Amniotic stem cell (primary cell): ENCODE measurements at regions not wholly inside any gene's neighbourhood (a gene's known extent, or its start where the extent isn't known, plus 50 kb on each side); places are given as distances from the start of the nearest gene placed in this dataset.
"Not testable (repeated sequence)": the region's sequence is repeated elsewhere in the genome, so short reads cannot be mapped to it uniquely, and the experiment has no call there.

Experiments used
- DNase-seq: peaks from one replicate; lab custom pipeline; 2025; lab: John Stamatoyannopoulos, UW

- DNase-seq: no peak
These were observed 478.0 kb upstream of the KLF6 start for GRCh38 chr10:4262870-4263600.

- no peak for DNase-seq
These were observed 477.4 kb upstream of the KLF6 start for GRCh38 chr10:4262449-4262848.

GRCh38 chr10:4260483-4261124 is 475.6 kb upstream of the KLF6 start:
- DNase-seq: no peak

GRCh38 chr10:4257939-4258465 is 473.0 kb upstream of the KLF6 start:
- DNase-seq: no peak

DNA sequence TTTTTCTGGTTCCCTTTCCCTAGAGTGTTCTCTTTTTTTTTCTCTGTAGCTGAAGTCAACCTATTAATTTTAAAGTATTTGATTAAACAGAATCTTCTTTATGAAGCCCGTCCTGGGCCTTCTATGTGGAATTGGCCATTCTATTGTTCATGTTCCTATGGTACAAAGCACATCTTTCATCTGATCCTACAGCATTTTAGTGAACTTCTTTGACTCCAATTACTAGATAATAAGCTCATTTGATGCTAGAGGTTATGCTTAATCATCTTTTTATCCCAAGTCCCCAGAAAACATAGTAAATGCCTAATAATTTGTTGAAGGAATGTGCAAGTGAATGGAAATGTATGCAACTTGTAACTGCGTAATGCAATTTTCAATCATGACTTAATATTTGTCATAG is 472.0 kb upstream of the KLF6 start:
- DNase-seq: no peak

DNA sequence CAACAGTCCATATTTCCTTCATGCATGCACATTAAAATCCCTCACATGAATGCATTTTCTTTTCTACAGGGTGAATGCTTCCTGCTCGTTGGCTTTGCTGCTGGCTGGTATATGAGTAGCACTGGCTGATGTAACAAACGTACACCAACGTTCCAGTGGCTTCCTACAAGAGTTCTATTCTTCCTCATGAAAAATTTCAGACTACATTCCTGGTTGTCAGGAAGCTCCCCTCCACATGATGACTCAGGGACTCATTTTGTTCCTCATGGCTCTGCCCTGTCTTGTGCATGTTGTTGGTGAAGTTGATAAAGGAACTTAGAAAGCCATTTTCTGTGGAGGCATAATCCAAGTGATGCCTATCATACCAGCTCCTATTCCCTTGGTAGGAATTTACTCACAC is 470.7 kb upstream of the KLF6 start:
- no peak for DNase-seq

GRCh38 chr10:4254101-4254994 is 469.3 kb upstream of the KLF6 start:
- peak; percentile 19 for DNase-seq

DNA sequence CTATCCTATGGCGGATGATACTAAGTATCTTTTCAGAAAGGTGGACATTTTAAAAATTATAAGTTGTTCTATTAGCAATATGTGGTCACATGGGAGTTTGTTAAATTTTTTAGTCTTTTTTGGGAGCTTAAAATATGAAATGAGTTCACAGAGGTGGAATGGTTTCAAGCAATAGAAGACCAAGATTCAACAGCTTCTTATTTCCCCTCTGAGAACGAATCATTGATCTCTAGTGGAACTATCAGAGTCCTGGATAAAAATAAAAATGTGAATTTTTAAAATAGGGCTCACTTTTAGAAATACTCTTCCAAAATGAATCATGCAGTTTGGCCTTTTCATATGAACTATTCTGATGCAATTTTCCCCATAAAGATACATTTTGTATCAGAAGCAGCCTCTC is 467.7 kb upstream of the KLF6 start:
- DNase-seq: no peak

DNA sequence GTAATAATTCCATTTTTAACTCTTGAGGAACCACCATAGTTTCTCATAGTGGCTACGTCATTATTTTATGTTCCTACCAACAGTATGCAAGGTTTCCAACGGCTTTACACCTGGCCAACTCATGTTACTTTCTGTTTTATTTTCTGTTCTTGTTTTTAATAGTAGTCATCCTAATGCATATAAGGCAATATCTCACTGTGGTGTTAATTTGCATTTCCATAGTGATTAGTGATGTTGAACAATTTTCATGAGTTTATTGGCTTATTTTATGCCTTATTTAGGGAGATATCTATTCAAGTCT is 465.5 kb upstream of the KLF6 start:
- DNase-seq: no peak

DNA sequence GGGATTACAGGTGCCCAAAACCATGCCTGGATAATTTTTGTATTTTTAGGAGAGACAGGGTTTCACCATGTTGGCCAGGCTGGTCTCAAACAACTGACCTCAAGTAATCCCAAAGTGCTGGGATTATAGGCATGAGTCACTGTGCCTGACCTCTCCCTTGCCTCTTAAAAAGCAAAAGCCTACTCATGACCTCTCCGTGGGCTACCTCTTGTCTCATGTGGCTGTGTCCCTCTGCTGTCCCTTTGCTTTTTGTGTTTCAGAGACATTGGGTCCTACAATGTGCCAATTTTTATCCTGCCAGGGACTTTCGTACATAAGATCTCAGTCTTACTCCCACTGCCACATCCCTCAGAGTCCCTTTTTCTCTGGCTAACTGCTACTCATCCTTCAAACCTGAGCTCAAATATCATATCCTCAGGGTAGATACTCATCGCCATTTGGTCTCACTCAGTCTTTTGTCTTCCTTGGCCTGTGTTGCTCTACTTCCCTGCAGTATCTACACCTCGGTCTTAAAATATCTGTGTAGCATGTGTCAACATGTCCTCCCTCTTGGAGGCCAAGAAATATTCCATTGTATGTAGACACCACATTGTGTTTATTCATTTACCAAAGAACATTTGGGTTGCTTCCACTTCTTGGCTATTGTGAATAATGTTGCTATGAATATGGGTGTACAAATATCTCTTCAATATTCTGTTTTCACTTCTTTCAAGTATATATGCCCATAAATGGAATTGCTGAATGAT is 465.0 kb upstream of the KLF6 start:
- DNase-seq: no peak

GRCh38 chr10:4247379-4247778 is 462.4 kb upstream of the KLF6 start:
- DNase-seq: no peak

- DNase-seq: peak; percentile 48
These were observed 461.9 kb upstream of the KLF6 start for GRCh38 chr10:4246881-4247358.

GRCh38 chr10:4243651-4244050 is 458.6 kb upstream of the KLF6 start:
- DNase-seq: peak; percentile 94

DNA sequence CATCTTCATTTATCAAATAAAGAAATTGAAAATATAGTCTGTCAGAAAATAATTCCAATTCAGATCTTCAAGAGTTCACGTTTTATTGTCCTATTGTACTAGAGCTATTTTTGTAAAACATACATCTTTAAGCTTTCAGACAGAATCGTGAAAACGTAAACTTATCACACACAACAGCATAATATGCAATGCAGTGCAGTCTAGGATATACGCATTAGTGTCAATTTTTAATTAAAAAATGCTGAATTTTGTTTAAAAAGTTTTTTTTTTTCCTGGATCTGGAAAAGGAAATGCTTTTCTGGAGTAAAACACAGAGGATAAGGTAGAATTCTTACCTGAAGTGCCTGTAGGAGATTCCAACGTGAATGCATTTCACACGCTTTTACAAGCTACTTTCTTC is 458.2 kb upstream of the KLF6 start:
- no peak for DNase-seq

GRCh38 chr10:4242561-4243035 is 457.6 kb upstream of the KLF6 start:
- DNase-seq: peak; percentile 12

DNA sequence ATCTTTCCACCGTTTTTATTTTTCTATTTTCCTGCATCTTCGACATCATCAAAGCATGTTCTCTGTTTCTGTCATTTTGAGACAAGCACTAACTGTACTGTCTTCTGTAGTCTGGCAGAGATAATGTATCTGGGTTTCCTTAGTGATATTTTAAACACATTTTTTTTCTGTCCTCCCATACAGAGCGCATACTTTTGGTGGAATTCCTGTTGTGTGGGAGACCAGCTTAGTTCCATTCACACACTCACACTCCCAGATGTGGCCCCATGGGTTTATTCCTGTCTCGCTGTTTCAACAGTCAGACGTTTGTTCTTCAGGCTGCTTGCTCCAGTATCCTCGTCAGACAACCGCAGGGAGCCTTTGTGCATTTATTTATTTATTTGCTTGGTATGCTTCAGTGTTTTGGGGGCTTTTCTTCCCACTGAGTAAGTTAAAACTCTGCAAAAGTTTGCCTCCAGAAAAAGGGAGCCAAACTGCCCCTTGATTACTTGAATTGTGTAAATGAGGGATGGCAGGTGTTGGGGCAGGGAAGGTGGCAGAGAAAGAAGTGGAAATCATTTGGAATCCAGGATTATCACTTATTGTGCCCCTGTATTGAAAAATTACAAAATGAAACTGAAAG is 456.8 kb upstream of the KLF6 start:
- DNase-seq: peak; percentile 78

DNA sequence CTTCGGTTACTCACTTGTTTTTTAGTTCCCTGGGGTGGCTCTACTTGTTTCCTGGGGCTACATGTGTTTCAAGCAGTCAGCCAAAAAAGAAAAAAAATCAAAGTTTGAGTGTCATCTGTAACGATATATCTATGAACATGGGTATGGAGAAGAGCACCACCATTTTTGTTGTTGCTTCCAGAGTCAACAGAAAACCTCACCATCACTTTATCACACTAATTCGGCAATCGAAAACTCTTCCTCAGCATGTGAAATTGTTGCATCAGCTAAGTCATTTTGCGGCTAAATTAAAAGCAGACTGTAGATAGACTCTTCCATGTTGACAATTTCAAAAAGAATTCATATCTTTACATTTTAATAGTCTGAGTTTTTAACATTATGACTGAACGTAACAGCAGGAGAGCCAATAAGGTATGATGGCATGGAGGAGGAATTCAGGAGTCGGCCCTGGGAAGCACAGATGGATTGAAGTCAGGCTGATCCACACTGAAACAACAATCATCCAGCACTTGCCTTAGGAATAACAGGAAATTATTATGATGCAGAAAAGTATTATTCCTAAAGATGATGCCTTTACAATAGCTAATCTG is 455.7 kb upstream of the KLF6 start:
- peak; percentile 48 for DNase-seq

DNA sequence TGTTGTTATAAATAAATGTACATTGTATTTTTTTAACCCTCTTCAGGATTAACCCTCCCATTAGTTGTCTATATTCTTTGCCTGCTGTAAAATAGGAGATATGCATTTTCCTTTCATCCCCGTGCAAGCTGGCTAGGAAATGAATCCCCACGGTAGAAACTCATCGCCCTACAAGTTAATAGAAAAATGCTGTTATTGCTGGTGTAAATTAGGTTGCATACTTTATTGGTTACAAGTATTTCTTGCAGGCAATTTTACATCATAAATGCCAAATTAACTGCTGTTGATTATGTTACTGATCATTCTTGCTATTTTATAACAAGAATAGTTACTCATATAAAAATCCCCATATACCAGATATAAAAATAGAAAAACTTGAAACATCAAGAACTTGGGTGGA is 454.2 kb upstream of the KLF6 start:
- no peak for DNase-seq

DNA sequence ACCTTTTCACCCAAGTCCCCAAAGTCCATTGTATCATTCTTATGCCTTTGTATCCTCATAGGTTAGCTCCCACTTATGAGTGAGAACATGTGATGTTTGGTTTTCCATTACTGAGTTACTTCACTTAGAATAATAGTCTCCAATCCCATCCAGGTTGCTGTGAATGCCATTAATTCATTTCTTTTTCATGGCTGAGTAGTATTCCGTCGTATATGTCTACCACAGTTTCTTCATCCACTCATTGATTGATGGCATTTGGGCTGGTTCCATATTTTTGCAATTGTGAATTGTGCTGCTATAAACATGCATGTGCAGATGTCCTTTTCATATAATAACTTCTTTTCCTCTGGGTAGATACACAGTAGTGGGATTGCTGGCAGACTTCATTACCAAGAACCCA is 451.9 kb upstream of the KLF6 start:
- not testable (repeated sequence) for DNase-seq

GRCh38 chr10:4234661-4235060 is 449.7 kb upstream of the KLF6 start:
- DNase-seq: no peak

- no peak for DNase-seq
These were observed 446.4 kb upstream of the KLF6 start for GRCh38 chr10:4231439-4231838.
